KBM-7 (cell line): ENCODE measurements at regions not wholly inside any gene's neighbourhood (a gene's known extent, or its start where the extent isn't known, plus 50 kb on each side); places are given as distances from the start of the nearest gene placed in this dataset.
"Not testable (repeated sequence)": the region's sequence is repeated elsewhere in the genome, so short reads cannot be mapped to it uniquely, and the experiment has no call there.

ENCODE experiments used
- DNase-seq: peaks from one replicate; pipeline ENCODE4 v3.0.0-alpha.2; 2015
- in situ Hi-C: fragments of 300-500 bp; cut with MboI; formaldehyde crosslinking; loops from 2 replicates; pipeline ENCODE4 v1.14.3; 2020; ENCODE audit warnings: low sequenced_read_pairs, low pct_unique_long_range_greater_than_20kb, mixed read lengths

DNA sequence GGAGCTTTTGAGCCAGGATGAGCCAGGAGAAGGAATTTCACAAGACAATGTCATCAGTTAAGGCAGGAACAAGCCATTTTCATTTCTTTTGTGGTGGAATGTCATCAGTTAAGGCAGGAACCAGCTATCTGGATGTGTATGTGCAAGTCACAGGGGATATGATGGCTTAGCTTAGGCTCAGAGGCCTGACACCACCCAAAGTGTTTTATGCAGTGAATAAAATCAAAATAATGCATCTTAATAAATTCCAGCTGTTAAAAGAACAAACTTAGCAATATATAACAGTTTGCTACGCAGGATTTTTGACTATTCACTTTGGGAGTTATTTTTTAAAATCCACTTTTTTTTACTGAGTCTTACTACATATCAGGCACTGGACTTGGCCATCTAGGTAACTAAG, 62.7 kb upstream of the APP start:
- DNase-seq: not testable (repeated sequence)

GRCh38 chr21:26232491-26232890, 61.9 kb upstream of the APP start:
- in situ Hi-C loops, DNase-seq: not testable (repeated sequence)

More for the DNA sequence above, 62.7 kb upstream of the APP start:
- in situ Hi-C loops: not testable (repeated sequence)

- no peak for DNase-seq
- in situ Hi-C loops: no loop called here
These were observed 56.6 kb upstream of the APP start for GRCh38 chr21:26227130-26227529.

- DNase-seq: no peak
- in situ Hi-C loops: no loop called here
These were observed 56.2 kb upstream of the APP start for GRCh38 chr21:26226724-26227123.

GRCh38 chr21:26225046-26225445, 54.5 kb upstream of the APP start:
- no peak for DNase-seq
- in situ Hi-C loops: no loop called here

GRCh38 chr21:26224366-26224765, 53.8 kb upstream of the APP start:
- no peak for DNase-seq
- in situ Hi-C loops: no loop called here
